OCI-LY1 (cell line): ENCODE measurements at regions not wholly inside any gene's neighbourhood (a gene's known extent, or its start where the extent isn't known, plus 50 kb on each side); places are given as distances from the start of the nearest gene placed in this dataset.

Experiments used
- EZH2 ChIP-seq: fragments of 200-600 bp; sonication (generic), shearing (Covaris generic); IDR thresholded peaks from 2 replicates; pipeline ENCODE4 v1.8.0; 2017; ENCODE audit warnings: borderline replicate concordance, mixed run types, mild to moderate bottlenecking, antibody characterized with exemption, low read length, moderate library complexity, mixed read lengths
- TF ChIP-seq, protein P1 (sequence below): fragments of 200-600 bp; sonication (generic), shearing (Covaris generic); IDR thresholded peaks from 2 replicates; pipeline ENCODE4 v1.5.1; 2017; ENCODE audit warnings: mild to moderate bottlenecking, antibody characterized with exemption, low read length, moderate library complexity, mixed read lengths

- TF ChIP-seq, protein P1, sequence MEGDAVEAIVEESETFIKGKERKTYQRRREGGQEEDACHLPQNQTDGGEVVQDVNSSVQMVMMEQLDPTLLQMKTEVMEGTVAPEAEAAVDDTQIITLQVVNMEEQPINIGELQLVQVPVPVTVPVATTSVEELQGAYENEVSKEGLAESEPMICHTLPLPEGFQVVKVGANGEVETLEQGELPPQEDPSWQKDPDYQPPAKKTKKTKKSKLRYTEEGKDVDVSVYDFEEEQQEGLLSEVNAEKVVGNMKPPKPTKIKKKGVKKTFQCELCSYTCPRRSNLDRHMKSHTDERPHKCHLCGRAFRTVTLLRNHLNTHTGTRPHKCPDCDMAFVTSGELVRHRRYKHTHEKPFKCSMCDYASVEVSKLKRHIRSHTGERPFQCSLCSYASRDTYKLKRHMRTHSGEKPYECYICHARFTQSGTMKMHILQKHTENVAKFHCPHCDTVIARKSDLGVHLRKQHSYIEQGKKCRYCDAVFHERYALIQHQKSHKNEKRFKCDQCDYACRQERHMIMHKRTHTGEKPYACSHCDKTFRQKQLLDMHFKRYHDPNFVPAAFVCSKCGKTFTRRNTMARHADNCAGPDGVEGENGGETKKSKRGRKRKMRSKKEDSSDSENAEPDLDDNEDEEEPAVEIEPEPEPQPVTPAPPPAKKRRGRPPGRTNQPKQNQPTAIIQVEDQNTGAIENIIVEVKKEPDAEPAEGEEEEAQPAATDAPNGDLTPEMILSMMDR = no peak
- no peak for TF ChIP-seq EZH2
Observed at GRCh38 chr3:152724270-152724669, 110.7 kb upstream of the P2RY1 start.
